SK-N-SH (cell line): ENCODE measurements at regions not wholly inside any gene's neighbourhood (a gene's known extent, or its start where the extent isn't known, plus 50 kb on each side); places are given as distances from the start of the nearest gene placed in this dataset.
"Not testable (repeated sequence)": the region's sequence is repeated elsewhere in the genome, so short reads cannot be mapped to it uniquely, and the experiment has no call there.

Experiments
- CHD2 ChIP-seq: fragments of 150-350 bp; IDR thresholded peaks from 2 replicates; pipeline ENCODE4 v1.6.1; 2018; ENCODE audit warnings: low read length; ENCODE audit not compliant: partially characterized antibody
- EP300 ChIP-seq, 2 experiments: IDR thresholded peaks; 2 replicates each; pipeline versions ENCODE4 v1.4.0 to v1.6.1; 2012; ENCODE audit warnings: borderline replicate concordance in 1 of 2, low read depth in 1 of 2, low read length in 1 of 2
- EZH2phosphoT487 ChIP-seq: fragments of 200-600 bp; sonication (generic); IDR thresholded peaks from 2 replicates; pipeline ENCODE4 v1.6.1; 2017; ENCODE audit warnings: low read depth, mixed run types, mild to moderate bottlenecking, antibody characterized with exemption, moderate library complexity, borderline replicate concordance
- NRF1 ChIP-seq: IDR thresholded peaks from 2 replicates; pipeline ENCODE4 v1.6.1; 2012; ENCODE audit warnings: low read depth, mild to moderate bottlenecking, low read length
- TF ChIP-seq, protein P1 (sequence below): IDR thresholded peaks from 2 replicates; pipeline ENCODE4 v1.4.0; 2012; ENCODE audit warnings: low read depth
- TF ChIP-seq, protein P2 (sequence below): fragments of 200-600 bp; sonication (generic); IDR thresholded peaks from 2 replicates; pipeline ENCODE4 v1.6.1; 2017; ENCODE audit warnings: antibody characterized with exemption, mild to moderate bottlenecking, moderate library complexity
- TF ChIP-seq, protein P3 (sequence below): IDR thresholded peaks from 2 replicates; pipeline ENCODE4; 2012
- TF ChIP-seq, protein P4 (sequence below): IDR thresholded peaks from 2 replicates; pipeline ENCODE4 v1.6.1; 2012; ENCODE audit warnings: mild to moderate bottlenecking, low read depth, low read length, moderate library complexity

DNA sequence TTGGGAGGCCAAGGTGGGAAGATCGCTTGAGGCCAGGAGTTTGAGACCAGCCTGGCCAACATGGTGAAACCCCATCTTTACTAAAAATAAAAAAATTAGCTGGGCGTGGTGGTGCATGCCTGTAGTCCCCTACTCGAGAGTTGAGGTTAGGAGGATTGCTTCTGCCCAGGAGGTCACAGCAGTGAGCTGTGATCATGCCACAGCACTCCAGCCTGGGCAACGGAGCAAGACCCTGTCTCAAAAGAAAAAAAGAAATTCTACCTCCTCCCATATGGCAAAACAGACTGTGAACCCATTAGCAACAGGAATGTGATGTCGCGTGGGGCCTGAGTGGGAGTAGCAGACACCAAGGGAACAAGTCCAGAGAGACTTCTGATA is 99.7 kb upstream of the MED13L start:
- TF ChIP-seq NRF1; EP300 (IDR thresholded peaks at IDR 0.05; ENCODE audit: borderline replicate concordance in 1 of 2, low read depth in 1 of 2, low read length in 1 of 2); EZH2phosphoT487; CHD2: not testable (repeated sequence)
- TF ChIP-seq, protein P1, sequence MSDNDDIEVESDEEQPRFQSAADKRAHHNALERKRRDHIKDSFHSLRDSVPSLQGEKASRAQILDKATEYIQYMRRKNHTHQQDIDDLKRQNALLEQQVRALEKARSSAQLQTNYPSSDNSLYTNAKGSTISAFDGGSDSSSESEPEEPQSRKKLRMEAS: not testable (repeated sequence)
- TF ChIP-seq, protein P2, sequence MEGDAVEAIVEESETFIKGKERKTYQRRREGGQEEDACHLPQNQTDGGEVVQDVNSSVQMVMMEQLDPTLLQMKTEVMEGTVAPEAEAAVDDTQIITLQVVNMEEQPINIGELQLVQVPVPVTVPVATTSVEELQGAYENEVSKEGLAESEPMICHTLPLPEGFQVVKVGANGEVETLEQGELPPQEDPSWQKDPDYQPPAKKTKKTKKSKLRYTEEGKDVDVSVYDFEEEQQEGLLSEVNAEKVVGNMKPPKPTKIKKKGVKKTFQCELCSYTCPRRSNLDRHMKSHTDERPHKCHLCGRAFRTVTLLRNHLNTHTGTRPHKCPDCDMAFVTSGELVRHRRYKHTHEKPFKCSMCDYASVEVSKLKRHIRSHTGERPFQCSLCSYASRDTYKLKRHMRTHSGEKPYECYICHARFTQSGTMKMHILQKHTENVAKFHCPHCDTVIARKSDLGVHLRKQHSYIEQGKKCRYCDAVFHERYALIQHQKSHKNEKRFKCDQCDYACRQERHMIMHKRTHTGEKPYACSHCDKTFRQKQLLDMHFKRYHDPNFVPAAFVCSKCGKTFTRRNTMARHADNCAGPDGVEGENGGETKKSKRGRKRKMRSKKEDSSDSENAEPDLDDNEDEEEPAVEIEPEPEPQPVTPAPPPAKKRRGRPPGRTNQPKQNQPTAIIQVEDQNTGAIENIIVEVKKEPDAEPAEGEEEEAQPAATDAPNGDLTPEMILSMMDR: not testable (repeated sequence)
- TF ChIP-seq, protein P3, sequence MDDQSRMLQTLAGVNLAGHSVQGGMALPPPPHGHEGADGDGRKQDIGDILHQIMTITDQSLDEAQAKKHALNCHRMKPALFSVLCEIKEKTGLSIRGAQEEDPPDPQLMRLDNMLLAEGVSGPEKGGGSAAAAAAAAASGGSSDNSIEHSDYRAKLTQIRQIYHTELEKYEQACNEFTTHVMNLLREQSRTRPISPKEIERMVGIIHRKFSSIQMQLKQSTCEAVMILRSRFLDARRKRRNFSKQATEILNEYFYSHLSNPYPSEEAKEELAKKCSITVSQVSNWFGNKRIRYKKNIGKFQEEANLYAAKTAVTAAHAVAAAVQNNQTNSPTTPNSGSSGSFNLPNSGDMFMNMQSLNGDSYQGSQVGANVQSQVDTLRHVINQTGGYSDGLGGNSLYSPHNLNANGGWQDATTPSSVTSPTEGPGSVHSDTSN: not testable (repeated sequence)
- TF ChIP-seq, protein P4, sequence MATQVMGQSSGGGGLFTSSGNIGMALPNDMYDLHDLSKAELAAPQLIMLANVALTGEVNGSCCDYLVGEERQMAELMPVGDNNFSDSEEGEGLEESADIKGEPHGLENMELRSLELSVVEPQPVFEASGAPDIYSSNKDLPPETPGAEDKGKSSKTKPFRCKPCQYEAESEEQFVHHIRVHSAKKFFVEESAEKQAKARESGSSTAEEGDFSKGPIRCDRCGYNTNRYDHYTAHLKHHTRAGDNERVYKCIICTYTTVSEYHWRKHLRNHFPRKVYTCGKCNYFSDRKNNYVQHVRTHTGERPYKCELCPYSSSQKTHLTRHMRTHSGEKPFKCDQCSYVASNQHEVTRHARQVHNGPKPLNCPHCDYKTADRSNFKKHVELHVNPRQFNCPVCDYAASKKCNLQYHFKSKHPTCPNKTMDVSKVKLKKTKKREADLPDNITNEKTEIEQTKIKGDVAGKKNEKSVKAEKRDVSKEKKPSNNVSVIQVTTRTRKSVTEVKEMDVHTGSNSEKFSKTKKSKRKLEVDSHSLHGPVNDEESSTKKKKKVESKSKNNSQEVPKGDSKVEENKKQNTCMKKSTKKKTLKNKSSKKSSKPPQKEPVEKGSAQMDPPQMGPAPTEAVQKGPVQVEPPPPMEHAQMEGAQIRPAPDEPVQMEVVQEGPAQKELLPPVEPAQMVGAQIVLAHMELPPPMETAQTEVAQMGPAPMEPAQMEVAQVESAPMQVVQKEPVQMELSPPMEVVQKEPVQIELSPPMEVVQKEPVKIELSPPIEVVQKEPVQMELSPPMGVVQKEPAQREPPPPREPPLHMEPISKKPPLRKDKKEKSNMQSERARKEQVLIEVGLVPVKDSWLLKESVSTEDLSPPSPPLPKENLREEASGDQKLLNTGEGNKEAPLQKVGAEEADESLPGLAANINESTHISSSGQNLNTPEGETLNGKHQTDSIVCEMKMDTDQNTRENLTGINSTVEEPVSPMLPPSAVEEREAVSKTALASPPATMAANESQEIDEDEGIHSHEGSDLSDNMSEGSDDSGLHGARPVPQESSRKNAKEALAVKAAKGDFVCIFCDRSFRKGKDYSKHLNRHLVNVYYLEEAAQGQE: not testable (repeated sequence)
